ENCODE measurements at regions not wholly inside any gene's neighbourhood (a gene's known extent, or its start where the extent isn't known, plus 50 kb on each side); places are given as distances from the start of the nearest gene placed in this dataset.
"Not testable (repeated sequence)": the region's sequence is repeated elsewhere in the genome, so short reads cannot be mapped to it uniquely, and the experiment has no call there.

DNA sequence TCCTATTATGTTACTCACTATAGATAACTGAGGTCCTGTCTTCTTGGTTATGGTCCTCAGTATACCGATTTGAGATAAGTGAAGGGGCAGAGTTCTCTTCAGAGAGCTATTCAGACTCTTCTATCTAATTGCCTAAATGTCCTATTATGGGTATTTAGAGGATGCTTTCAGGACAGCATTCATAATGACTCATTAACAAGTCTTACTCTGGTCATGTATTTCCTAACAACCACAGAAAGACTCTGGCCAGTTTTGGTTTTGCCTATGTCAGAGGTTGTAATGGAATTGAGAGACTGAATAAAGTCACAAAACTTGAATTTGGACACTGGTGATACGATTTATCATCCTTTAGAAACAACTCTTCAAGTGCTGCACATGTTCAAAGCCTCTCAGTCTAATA lies 1233.0 kb downstream of the JRKL start:
- Histone ChIP-seq H3K9me3 (ENCODE audit: control extremely low read depth in 1 of 3, control insufficient read depth in 2 of 3, insufficient read depth in 1 of 3, low read length in 2 of 3) (no peaks in the 10 kb centered on the region), H2AFZ (ENCODE audit: insufficient read depth, low read depth, low read length, poor library complexity, severe bottlenecking) (no peak overlapping the region), H3K4me1 (ENCODE audit: control insufficient read depth in 2 of 2, insufficient read depth in 2 of 2, low read length in 2 of 2) (no peaks in the 10 kb centered on the region), H3K36me3 (replicated peaks in 1 of 2; ENCODE audit: control extremely low read depth in 1 of 2, control insufficient read depth in 1 of 2, extremely low read depth in 1 of 2, insufficient read depth in 2 of 2, low read length in 1 of 2) (no peaks in the 10 kb centered on the region), H3K27me3 (replicated peaks in 1 of 4; ENCODE audit: control extremely low read depth in 1 of 4, control insufficient read depth in 3 of 4, insufficient read depth in 4 of 4, low read length in 3 of 4) (no peaks in the 10 kb centered on the region), H3K27ac (ENCODE audit: low read length in 2 of 2) (no peak overlapping the region), H4K20me1 (ENCODE audit: control insufficient read depth, insufficient read depth, low read length, poor library complexity, severe bottlenecking) (no peaks in the 10 kb centered on the region), H3K4me3 (ENCODE audit: control extremely low read depth in 1 of 5, extremely low read depth in 1 of 5, insufficient read depth in 1 of 5, low read depth in 2 of 5, low read length in 4 of 5) (no peak overlapping the region), H3K4me2 (replicated peaks; ENCODE audit: low read depth, low read length, poor library complexity, severe bottlenecking) (no peak overlapping the region), H3K79me2 (ENCODE audit: control insufficient read depth, insufficient read depth, low read length) (no peaks in the 10 kb centered on the region), H3K9ac (ENCODE audit: low read length) (no peak overlapping the region)
- intact Hi-C loops (cut with micrococcal nuclease): no loop called here
- ChIA-PET POLR2A (no interaction called here), CTCF (no interaction called here)
- H3K9me3 Mint-ChIP-seq (ENCODE audit: insufficient read depth): no peaks in the 10 kb centered on the region
- no peak overlapping the region for H3K4me3 Mint-ChIP-seq
- no peaks in the 10 kb centered on the region for H3K27me3 Mint-ChIP-seq
- no peak overlapping the region for H3K27ac Mint-ChIP-seq
- ATAC-seq (ENCODE audit: low read depth) (no peak), DNase-seq (no peak)
- no peaks in the 10 kb centered on the region for H3K4me1 Mint-ChIP-seq
- TF ChIP-seq, protein P1, sequence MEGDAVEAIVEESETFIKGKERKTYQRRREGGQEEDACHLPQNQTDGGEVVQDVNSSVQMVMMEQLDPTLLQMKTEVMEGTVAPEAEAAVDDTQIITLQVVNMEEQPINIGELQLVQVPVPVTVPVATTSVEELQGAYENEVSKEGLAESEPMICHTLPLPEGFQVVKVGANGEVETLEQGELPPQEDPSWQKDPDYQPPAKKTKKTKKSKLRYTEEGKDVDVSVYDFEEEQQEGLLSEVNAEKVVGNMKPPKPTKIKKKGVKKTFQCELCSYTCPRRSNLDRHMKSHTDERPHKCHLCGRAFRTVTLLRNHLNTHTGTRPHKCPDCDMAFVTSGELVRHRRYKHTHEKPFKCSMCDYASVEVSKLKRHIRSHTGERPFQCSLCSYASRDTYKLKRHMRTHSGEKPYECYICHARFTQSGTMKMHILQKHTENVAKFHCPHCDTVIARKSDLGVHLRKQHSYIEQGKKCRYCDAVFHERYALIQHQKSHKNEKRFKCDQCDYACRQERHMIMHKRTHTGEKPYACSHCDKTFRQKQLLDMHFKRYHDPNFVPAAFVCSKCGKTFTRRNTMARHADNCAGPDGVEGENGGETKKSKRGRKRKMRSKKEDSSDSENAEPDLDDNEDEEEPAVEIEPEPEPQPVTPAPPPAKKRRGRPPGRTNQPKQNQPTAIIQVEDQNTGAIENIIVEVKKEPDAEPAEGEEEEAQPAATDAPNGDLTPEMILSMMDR (IDR thresholded peaks at IDR 0.05): no peak
- TF ChIP-seq EZH2 (IDR thresholded peaks at IDR 0.05; ENCODE audit: borderline replicate concordance, insufficient read depth, low read depth, low read length, poor library complexity, severe bottlenecking): no peak
- WGBS (ENCODE audit: insufficient coverage): no CpG with 5 or more reads among the region's 2 CpGs

GRCh38 chr11:97636741-97637140 lies 1246.9 kb downstream of the JRKL start:
- CTCF ChIA-PET; H3K79me2 ChIP-seq (ENCODE audit: control insufficient read depth, insufficient read depth, low read length); H3K27ac ChIP-seq (ENCODE audit: low read length in 2 of 2); H3K27me3 Mint-ChIP-seq; POLR2A ChIA-PET; H3K27ac Mint-ChIP-seq; H3K4me3 ChIP-seq (ENCODE audit: control extremely low read depth in 1 of 5, extremely low read depth in 1 of 5, insufficient read depth in 1 of 5, low read depth in 2 of 5, low read length in 4 of 5); H3K9me3 Mint-ChIP-seq (ENCODE audit: insufficient read depth); H3K36me3 ChIP-seq (replicated peaks in 1 of 2; ENCODE audit: control extremely low read depth in 1 of 2, control insufficient read depth in 1 of 2, extremely low read depth in 1 of 2, insufficient read depth in 2 of 2, low read length in 1 of 2); H2AFZ ChIP-seq (ENCODE audit: insufficient read depth, low read depth, low read length, poor library complexity, severe bottlenecking); H3K4me1 ChIP-seq (ENCODE audit: control insufficient read depth in 2 of 2, insufficient read depth in 2 of 2, low read length in 2 of 2); H4K20me1 ChIP-seq (ENCODE audit: control insufficient read depth, insufficient read depth, low read length, poor library complexity, severe bottlenecking); H3K27me3 ChIP-seq (replicated peaks in 1 of 4; ENCODE audit: control extremely low read depth in 1 of 4, control insufficient read depth in 3 of 4, insufficient read depth in 4 of 4, low read length in 3 of 4); intact Hi-C loops (cut with micrococcal nuclease); H3K4me3 Mint-ChIP-seq; H3K9me3 ChIP-seq (ENCODE audit: control extremely low read depth in 1 of 3, control insufficient read depth in 2 of 3, insufficient read depth in 1 of 3, low read length in 2 of 3); H3K4me2 ChIP-seq (replicated peaks; ENCODE audit: low read depth, low read length, poor library complexity, severe bottlenecking); H3K4me1 Mint-ChIP-seq; ATAC-seq (ENCODE audit: low read depth); DNase-seq; H3K9ac ChIP-seq (ENCODE audit: low read length): not testable (repeated sequence)
- no CpG with 5 or more reads among the region's 4 CpGs for WGBS (ENCODE audit: insufficient coverage)
